Activated CD4-positive, alpha-beta memory T cell treated with anti-CD3 and anti-CD28 coated beads, Interleukin-2, amount 10 ng/mL, durations not matched to agents 7 days and 5 days (primary cell): ENCODE measurements at regions not wholly inside any gene's neighbourhood (a gene's known extent, or its start where the extent isn't known, plus 50 kb on each side); places are given as distances from the start of the nearest gene placed in this dataset.

ENCODE experiments used
- CTCF ChIA-PET: fragments of 350-600 bp; sonication (Branson Sonifier 250); formaldehyde crosslinking; loops from one replicate; lab custom pipeline; 2021; ENCODE audit warnings: antibody characterized with exemption, inconsistent platforms; lab: Charles Lee
- POLR2A ChIA-PET: fragments of 350-600 bp; sonication (Branson Sonifier 250); formaldehyde crosslinking; loops from one replicate; lab custom pipeline; 2021; ENCODE audit warnings: antibody characterized with exemption; lab: Charles Lee
- DNase-seq: peaks from one replicate; pipeline ENCODE4 v3.0.0-alpha.2; 2020
- H3K27ac Mint-ChIP-seq: one replicate; pipeline ENCODE4 v1.8.0; 2021; ENCODE audit warnings: mild to moderate bottlenecking, mixed read lengths
- H3K27me3 Mint-ChIP-seq: one replicate; pipeline ENCODE4 v1.8.0; 2021; ENCODE audit warnings: mixed read lengths
- H3K36me3 Mint-ChIP-seq: one replicate; pipeline ENCODE4 v1.8.0; 2021; ENCODE audit warnings: low read depth, mixed read lengths
- H3K4me1 Mint-ChIP-seq: one replicate; pipeline ENCODE4 v1.8.0; 2021; ENCODE audit warnings: mixed read lengths
- H3K4me3 Mint-ChIP-seq: one replicate; pipeline ENCODE4 v1.8.0; 2021; ENCODE audit warnings: mild to moderate bottlenecking, mixed read lengths
- H3K9me3 Mint-ChIP-seq: one replicate; pipeline ENCODE4 v1.8.0; 2021; ENCODE audit warnings: mixed read lengths

- Mint-ChIP-seq H3K4me3 (no peak overlapping the region), H3K27ac (no peak overlapping the region), H3K36me3 (no peaks in the 10 kb centered on the region), H3K4me1 (no peaks in the 10 kb centered on the region), H3K27me3 (no peaks in the 10 kb centered on the region), H3K9me3 (no peaks in the 10 kb centered on the region)
- no peak for DNase-seq
- POLR2A ChIA-PET = no interaction called here
- CTCF ChIA-PET = no interaction called here
Observed at GRCh38 chr5:124670722-124671184, 75.7 kb downstream of the ZNF608 start.

DNA sequence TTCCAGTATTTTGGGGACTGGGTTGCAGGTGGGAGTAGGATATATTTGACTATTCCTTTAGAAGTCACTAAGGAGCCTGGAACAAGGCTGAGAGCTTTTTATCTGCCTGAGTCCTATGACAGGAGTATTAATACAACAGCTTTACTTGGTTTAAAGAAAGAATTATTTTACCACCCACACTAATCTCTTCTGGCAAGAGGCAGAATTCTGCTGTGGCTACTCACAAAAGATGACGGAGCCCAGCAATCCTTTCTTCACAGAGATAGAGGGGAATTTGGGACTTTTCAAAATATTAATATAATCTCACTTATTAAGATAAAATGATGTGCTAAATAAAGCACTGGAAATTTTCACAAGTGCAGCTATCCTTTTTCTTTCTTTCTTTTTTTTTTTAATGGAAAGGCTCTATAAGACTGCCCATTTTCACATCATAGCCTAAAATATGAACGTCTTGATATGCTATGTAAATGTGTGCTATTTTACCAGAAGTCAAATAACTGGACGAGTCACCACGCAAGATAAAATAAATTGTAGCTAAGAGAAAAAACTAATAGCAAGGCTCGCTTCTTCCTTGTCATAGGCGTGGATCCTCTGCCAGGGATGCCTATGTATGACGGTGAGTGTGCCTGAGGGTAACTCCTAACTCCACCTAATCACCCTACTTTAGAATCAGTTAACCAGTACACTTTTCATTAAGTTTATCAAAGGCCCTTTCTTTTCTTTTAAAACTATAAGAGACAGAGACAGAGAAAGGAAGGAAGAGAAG lies 76.3 kb downstream of the ZNF608 start:
- CTCF ChIA-PET = no interaction called here
- no peak overlapping the region for H3K27ac Mint-ChIP-seq
- DNase-seq = no peak
- POLR2A ChIA-PET = no interaction called here
- H3K27me3 Mint-ChIP-seq = no peaks in the 10 kb centered on the region
- no peaks in the 10 kb centered on the region for H3K9me3 Mint-ChIP-seq
- no peaks in the 10 kb centered on the region for H3K4me1 Mint-ChIP-seq
- no peaks in the 10 kb centered on the region for H3K36me3 Mint-ChIP-seq
- H3K4me3 Mint-ChIP-seq = no peak overlapping the region

GRCh38 chr5:124669300-124669648 lies 77.2 kb downstream of the ZNF608 start:
- no peaks in the 10 kb centered on the region for H3K27me3 Mint-ChIP-seq
- H3K36me3 Mint-ChIP-seq = no peaks in the 10 kb centered on the region
- CTCF ChIA-PET = no interaction called here
- H3K9me3 Mint-ChIP-seq = no peaks in the 10 kb centered on the region
- H3K4me3 Mint-ChIP-seq = no peak overlapping the region
- POLR2A ChIA-PET = no interaction called here
- DNase-seq = no peak
- H3K27ac Mint-ChIP-seq = no peak overlapping the region
- no peaks in the 10 kb centered on the region for H3K4me1 Mint-ChIP-seq

- POLR2A ChIA-PET = no interaction called here
- Mint-ChIP-seq H3K9me3 (no peaks in the 10 kb centered on the region), H3K4me1 (no peaks in the 10 kb centered on the region), H3K4me3 (no peak overlapping the region), H3K27me3 (no peaks in the 10 kb centered on the region), H3K27ac (no peak overlapping the region), H3K36me3 (no peaks in the 10 kb centered on the region)
- CTCF ChIA-PET = no interaction called here
- DNase-seq = no peak
Observed at GRCh38 chr5:124668353-124669299, 77.8 kb downstream of the ZNF608 start.

DNA sequence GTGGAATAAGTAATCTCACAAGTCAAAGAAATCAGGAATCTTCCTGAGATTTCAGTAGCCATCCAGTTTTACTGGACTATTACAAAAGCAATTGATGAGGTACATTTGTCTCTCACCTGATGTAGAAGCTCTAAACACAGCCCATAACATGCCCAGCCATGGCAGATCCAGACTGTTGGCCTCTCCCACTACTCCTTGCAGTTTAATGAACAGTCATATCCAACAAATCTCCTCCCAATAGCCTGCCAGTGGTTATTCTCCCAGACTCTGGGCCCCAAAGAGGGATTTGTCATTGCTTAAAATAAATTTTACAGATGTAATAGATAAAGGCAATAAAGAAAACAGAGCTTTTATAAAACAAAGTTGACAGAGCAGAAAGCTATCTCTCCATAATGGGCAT lies 80.8 kb downstream of the ZNF608 start:
- no peaks in the 10 kb centered on the region for H3K36me3 Mint-ChIP-seq
- H3K4me3 Mint-ChIP-seq = no peak overlapping the region
- DNase-seq = no peak
- ChIA-PET CTCF (no interaction called here), POLR2A (no interaction called here)
- H3K4me1 Mint-ChIP-seq = no peaks in the 10 kb centered on the region
- H3K27ac Mint-ChIP-seq = no peak overlapping the region
- no peaks in the 10 kb centered on the region for H3K9me3 Mint-ChIP-seq
- H3K27me3 Mint-ChIP-seq = no peaks in the 10 kb centered on the region

- ChIA-PET CTCF (no interaction called here), POLR2A (no interaction called here)
- Mint-ChIP-seq H3K27me3 (no peaks in the 10 kb centered on the region), H3K9me3 (no peaks in the 10 kb centered on the region), H3K4me1 (no peaks in the 10 kb centered on the region), H3K4me3 (no peak overlapping the region), H3K36me3 (no peaks in the 10 kb centered on the region), H3K27ac (no peak overlapping the region)
- no peak for DNase-seq
Observed at GRCh38 chr5:124665035-124665434, 81.4 kb downstream of the ZNF608 start.

GRCh38 chr5:124664287-124664686 lies 82.2 kb downstream of the ZNF608 start:
- DNase-seq = no peak
- CTCF ChIA-PET = no interaction called here
- H3K4me1 Mint-ChIP-seq = no peaks in the 10 kb centered on the region
- POLR2A ChIA-PET = no interaction called here
- H3K4me3 Mint-ChIP-seq = no peak overlapping the region
- H3K27ac Mint-ChIP-seq = no peak overlapping the region
- H3K27me3 Mint-ChIP-seq = no peaks in the 10 kb centered on the region
- no peaks in the 10 kb centered on the region for H3K9me3 Mint-ChIP-seq
- H3K36me3 Mint-ChIP-seq = no peaks in the 10 kb centered on the region

DNA sequence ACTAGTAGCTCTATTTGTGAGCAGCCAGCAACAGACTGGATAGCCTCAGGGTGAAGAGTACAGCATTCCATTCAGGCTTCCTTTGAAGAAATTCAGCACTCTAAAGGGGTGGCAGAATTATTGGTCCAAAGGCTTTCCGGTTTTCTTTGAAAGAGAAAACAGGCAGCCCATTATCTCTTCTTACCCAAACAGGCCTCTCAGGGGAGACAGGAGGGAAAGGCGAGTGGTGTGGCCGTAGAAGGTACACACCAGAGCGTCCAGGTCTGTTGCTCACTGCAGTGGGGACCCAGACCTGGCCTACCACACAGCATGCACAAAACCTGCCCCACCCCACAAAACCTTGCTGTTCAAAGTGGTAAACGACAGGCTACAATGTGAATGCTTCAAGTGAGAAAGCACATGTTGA lies 83.3 kb downstream of the ZNF608 start:
- H3K4me3 Mint-ChIP-seq = no peak overlapping the region
- no peak for DNase-seq
- H3K36me3 Mint-ChIP-seq = no peaks in the 10 kb centered on the region
- POLR2A ChIA-PET = no interaction called here
- H3K27ac Mint-ChIP-seq = no peak overlapping the region
- H3K27me3 Mint-ChIP-seq = peaks cover 1% of the 10 kb centered on the region
- CTCF ChIA-PET = no interaction called here
- no peaks in the 10 kb centered on the region for H3K4me1 Mint-ChIP-seq
- H3K9me3 Mint-ChIP-seq = no peaks in the 10 kb centered on the region

DNA sequence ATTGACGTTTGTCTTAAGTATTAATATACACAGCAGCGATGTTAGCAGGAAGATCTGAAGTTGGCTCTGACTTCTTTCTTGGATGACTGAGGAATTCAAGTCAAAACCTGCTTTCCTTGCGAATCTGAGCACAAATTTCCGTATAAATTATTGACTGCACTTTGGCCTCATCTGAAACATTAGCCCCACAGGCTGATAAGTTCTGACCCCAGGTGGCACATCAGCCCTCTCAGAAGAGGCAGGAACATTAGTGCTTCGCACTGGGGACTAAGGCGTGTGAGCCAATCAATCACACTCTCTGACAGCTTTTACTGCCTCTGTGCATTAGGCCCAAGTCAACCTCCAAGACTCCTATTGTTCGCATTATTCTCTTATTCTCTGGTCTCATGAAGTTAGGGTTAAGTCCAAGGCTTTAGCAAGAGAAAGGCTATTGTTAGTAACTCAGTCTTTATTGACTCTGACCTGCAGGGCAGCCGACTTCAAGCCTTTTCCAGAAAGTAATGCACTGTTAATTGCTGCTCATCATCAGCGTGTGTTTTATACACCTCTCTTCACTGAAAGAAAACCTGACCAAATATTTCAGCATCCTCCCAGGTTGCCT lies 84.2 kb downstream of the ZNF608 start:
- no peak for DNase-seq
- H3K4me3 Mint-ChIP-seq = no peak overlapping the region
- H3K4me1 Mint-ChIP-seq = no peaks in the 10 kb centered on the region
- no peaks in the 10 kb centered on the region for H3K36me3 Mint-ChIP-seq
- H3K27ac Mint-ChIP-seq = no peak overlapping the region
- peaks cover 1% of the 10 kb centered on the region for H3K27me3 Mint-ChIP-seq
- CTCF ChIA-PET = no interaction called here
- POLR2A ChIA-PET = no interaction called here
- no peaks in the 10 kb centered on the region for H3K9me3 Mint-ChIP-seq

DNA sequence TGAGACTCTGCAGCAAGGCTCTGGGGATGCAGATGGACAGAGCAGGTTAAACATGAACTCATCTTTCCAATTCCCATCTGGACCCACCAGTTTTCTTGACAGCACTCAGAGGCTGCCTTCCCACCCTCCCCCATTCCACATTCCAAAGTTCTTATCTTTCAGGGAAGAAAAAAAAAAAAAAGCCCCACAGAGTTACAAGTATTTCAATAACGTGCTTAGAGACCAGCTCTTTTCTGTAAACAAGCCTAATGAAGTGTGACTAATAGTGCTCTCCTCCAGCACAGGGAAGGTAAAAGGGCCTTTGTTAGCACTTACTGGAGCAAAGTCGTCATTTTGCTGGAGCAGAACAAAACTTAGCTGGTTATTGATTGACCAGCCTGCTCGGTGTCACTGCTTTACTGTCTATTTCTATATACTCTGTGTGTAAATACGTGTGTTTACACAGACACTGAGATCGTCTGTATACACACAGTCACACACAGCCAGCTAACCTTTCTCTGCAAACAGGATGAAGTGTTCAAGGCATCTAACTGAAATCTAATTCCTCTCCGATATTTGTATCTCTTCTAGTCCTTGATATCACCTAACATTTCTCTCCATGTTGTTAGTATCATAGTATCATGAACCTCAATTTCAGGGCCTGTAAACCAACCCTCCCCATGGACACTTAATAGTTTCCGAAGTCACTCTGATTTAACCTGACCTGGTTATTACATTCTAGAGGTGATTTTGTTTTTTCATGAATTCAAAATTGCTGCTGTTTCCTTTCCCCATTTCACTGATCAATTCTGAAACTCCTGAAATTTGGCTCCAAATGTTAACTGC lies 84.9 kb downstream of the ZNF608 start:
- H3K9me3 Mint-ChIP-seq = no peaks in the 10 kb centered on the region
- H3K4me1 Mint-ChIP-seq = no peaks in the 10 kb centered on the region
- CTCF ChIA-PET = no interaction called here
- no peak for DNase-seq
- H3K27me3 Mint-ChIP-seq = peaks cover 1% of the 10 kb centered on the region
- H3K36me3 Mint-ChIP-seq = no peaks in the 10 kb centered on the region
- POLR2A ChIA-PET = no interaction called here
- no peak overlapping the region for H3K4me3 Mint-ChIP-seq
- no peak overlapping the region for H3K27ac Mint-ChIP-seq

GRCh38 chr5:124660229-124661093 lies 86.0 kb downstream of the ZNF608 start:
- POLR2A ChIA-PET = no interaction called here
- Mint-ChIP-seq H3K4me1 (no peaks in the 10 kb centered on the region), H3K27ac (no peak overlapping the region), H3K9me3 (no peaks in the 10 kb centered on the region), H3K27me3 (peaks cover 1% of the 10 kb centered on the region), H3K36me3 (no peaks in the 10 kb centered on the region), H3K4me3 (no peak overlapping the region)
- DNase-seq = no peak
- CTCF ChIA-PET = no interaction called here

GRCh38 chr5:124659798-124660197 lies 86.6 kb downstream of the ZNF608 start:
- no peaks in the 10 kb centered on the region for H3K4me1 Mint-ChIP-seq
- POLR2A ChIA-PET = no interaction called here

More at GRCh38 chr5:124659798-124660197, 86.6 kb downstream of the ZNF608 start:
- no peak overlapping the region for H3K4me3 Mint-ChIP-seq
- H3K36me3 Mint-ChIP-seq = no peaks in the 10 kb centered on the region
- no peaks in the 10 kb centered on the region for H3K9me3 Mint-ChIP-seq
- DNase-seq = no peak
- H3K27ac Mint-ChIP-seq = no peak overlapping the region
- CTCF ChIA-PET = no interaction called here
- peaks cover 1% of the 10 kb centered on the region for H3K27me3 Mint-ChIP-seq
